GM12891 (cell line): ENCODE measurements at regions not wholly inside any gene's neighbourhood (a gene's known extent, or its start where the extent isn't known, plus 50 kb on each side); places are given as distances from the start of the nearest gene placed in this dataset.

Source experiments
- DNase-seq: peaks from one replicate; pipeline ENCODE4 v3.0.0; 2011; ENCODE audit warnings: low spot score; ENCODE audit not compliant: insufficient read length
- FAIRE-seq: peaks from 2 replicates; lab custom pipeline; 2011; peaks lifted over from hg19 to GRCh38; lab: Jason Lieb, UNC
- PAX5 ChIP-seq: IDR thresholded peaks from 2 replicates; pipeline ENCODE4 v1.6.1; 2011; ENCODE audit warnings: low read length, moderate library complexity, mild to moderate bottlenecking; ENCODE audit not compliant: insufficient read depth, severe bottlenecking
- POLR2A ChIP-seq: IDR thresholded peaks from 2 replicates; pipeline ENCODE4 v1.6.1; 2011; ENCODE audit warnings: low read depth, low read length, control low read depth
- POLR2AphosphoS5 ChIP-seq: IDR thresholded peaks from 2 replicates; pipeline ENCODE4 v1.6.1; 2011; ENCODE audit warnings: low read depth, low read length, control low read depth
- POU2F2 ChIP-seq: IDR thresholded peaks from 2 replicates; pipeline ENCODE4 v1.6.1; 2011; ENCODE audit warnings: low read depth, mild to moderate bottlenecking, control low read depth, low read length, moderate library complexity
- SPI1 ChIP-seq: IDR thresholded peaks from 2 replicates; pipeline ENCODE4 v1.6.1; 2011; ENCODE audit warnings: low read depth, low read length, control low read depth
- TAF1 ChIP-seq: IDR thresholded peaks from 2 replicates; pipeline ENCODE4 v1.6.1; 2011; ENCODE audit warnings: low read depth, low read length, control low read depth

DNA sequence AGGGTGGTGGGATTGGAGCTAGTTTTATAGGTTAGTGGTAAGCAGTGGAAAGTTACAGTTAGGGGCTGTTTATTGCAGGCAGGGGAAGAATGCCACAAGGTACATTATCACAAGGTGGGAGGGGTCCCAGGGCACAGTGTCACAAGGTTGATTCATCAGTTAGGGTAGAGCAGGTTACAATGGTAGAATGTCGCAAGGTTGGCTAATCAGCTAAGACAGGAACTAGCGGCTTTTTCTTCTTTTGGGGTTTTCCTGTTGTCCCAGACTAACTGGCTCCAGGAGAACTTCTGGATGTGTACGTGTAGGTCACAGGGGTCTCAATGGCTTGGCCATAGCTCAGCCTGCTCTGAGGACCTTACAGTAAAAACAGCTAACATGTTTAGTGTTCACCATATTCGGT, 1221.1 kb downstream of the SLITRK1 start:
- FAIRE-seq: no peak
- TF ChIP-seq POLR2AphosphoS5 (no peak), POU2F2 (no peak), SPI1 (no peak), POLR2A (no peak), PAX5 (no peak)
- DNase-seq: no peak

DNA sequence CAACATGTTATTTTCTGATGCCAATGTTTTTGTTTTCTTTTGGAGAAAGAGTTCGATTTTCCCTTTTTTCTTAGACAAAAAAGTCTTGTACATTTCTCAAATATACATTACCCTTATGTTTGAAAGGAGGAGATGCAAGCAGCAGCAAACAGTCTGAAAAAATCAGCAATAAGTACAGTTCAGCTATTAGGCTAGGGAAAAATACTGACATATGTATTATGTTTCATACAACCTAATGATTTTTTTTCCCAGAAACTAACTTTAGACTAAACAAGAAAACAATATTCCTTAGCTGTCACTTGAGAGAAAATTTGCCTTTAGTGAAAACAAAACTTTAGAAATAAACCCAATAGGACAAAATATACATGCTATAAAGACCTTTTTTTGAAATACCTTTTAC, 1223.5 kb downstream of the SLITRK1 start:
- TF ChIP-seq TAF1 (no peak), POLR2AphosphoS5 (no peak), SPI1 (no peak), PAX5 (no peak), POU2F2 (no peak), POLR2A (no peak)
- DNase-seq (no peak), FAIRE-seq (no peak)

DNA sequence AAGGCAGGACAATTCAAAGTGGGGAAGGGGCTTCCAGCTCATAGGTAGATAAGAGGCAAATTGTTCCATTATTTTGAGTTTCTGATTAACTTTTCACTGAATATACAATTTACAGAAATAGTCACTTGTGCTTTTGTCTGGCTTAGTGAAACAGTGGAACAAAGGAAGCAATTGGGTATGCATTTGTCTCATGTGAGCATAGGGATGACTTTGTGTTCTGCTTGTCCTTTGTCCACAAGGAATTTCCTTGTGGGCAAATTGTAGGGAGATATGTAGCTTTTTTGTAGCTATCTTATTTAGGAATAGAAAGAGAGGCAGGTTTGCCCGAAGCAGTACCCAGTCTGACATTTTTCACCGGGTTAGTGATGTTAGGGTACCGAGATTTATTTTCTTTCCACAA, 1224.8 kb downstream of the SLITRK1 start:
- no peak for FAIRE-seq
- TF ChIP-seq PAX5 (no peak), POLR2A (no peak), POU2F2 (no peak), POLR2AphosphoS5 (no peak), SPI1 (no peak), TAF1 (no peak)
- no peak for DNase-seq

DNA sequence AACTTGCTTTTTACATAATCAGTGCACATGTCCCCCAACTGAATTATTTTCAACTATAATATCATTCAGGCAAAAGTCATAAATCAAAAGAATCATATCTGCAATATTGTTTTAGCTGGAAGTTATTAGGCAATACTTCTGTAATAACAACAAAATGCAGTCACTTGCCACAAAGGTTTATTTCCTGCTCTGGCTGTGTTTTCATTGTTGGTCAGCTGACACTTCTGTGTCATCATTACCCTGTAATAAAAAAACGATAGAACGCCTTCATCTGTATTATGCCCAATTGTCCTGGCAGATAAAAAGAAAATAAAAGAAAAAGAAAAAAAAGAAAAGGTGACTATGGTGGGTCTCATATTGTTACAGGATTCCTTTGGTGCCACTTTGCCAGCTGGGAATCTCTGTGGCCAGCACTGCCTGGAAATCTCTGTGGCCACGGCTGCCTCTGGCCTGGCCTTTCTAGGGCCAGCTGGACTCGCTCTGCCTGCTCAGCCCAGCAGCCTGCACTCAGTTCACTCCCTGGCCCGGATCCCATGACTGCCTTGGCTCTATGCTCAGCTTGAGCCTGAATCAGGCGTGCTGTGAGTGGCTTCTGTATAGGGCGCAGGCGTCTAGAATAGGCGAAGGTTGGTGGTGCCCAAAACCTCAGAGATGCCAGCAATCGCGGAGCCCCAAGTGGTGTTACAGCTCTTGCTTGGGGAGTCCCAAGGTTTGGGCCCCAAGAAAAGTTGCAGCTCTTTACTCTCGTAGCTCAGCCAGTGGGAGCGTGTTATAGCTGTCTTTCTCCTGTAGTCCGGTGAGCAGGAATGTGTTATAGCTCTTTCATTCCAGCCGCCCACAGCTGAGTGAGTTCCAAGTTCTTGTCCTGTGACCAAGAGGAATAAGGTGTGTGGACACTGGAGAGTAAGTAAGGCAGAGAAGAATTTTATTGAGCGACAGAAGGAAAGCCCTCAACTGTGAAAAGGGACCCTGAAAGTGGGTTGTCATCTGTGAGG, 1227.1 kb downstream of the SLITRK1 start:
- no peak for DNase-seq
- FAIRE-seq: no peak
- no peak for TF ChIP-seq PAX5
- TF ChIP-seq TAF1: no peak
- TF ChIP-seq POU2F2: no peak
- TF ChIP-seq POLR2AphosphoS5: no peak
- TF ChIP-seq SPI1: no peak
- TF ChIP-seq POLR2A: no peak

DNA sequence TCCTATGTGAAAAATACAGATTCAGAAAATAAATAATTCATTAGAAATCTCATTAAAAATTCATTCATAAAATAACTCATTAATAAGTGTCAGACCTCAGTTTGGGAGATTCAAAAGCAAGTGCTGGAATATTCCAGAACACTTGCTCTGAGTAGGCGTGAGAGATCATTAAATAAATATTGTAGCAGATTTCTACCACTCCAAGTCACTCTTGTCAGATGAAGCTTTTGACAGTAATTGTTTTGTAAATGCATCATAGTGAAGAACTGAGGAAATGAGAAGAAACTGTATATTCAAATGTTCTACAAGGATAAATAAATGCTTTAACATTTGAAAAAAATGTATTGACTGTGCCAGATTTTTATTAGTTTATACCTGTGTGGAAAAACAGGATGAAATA, 1228.1 kb downstream of the SLITRK1 start:
- no peak for DNase-seq
- TF ChIP-seq POLR2AphosphoS5: no peak
- TF ChIP-seq POLR2A: no peak
- TF ChIP-seq TAF1: no peak
- no peak for TF ChIP-seq PAX5
- no peak for TF ChIP-seq POU2F2
- TF ChIP-seq SPI1: no peak
- FAIRE-seq: no peak

DNA sequence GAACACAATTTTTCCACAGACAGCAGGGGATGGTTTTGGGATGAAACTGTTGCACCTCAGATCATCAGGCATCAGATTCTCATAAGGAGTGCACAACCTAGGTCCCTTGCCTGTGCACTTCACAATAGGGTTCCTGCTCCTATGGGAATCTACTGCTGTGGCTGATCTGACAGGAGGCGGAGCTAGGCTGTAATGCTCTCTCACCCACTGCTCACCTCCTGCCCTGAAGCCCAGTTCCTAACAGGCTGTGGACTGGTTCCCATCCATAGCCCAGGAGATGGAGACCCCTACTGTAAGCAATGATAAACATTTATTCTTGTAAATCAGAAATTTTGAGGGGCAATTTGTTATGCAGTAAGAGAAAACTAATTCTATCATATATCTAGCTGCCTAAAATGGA, 1234.7 kb downstream of the SLITRK1 start:
- no peak for TF ChIP-seq POU2F2
- TF ChIP-seq SPI1: no peak
- TF ChIP-seq TAF1: no peak
- no peak for TF ChIP-seq POLR2A
- no peak for TF ChIP-seq PAX5
- TF ChIP-seq POLR2AphosphoS5: no peak
- DNase-seq (no peak), FAIRE-seq (no peak)

DNA sequence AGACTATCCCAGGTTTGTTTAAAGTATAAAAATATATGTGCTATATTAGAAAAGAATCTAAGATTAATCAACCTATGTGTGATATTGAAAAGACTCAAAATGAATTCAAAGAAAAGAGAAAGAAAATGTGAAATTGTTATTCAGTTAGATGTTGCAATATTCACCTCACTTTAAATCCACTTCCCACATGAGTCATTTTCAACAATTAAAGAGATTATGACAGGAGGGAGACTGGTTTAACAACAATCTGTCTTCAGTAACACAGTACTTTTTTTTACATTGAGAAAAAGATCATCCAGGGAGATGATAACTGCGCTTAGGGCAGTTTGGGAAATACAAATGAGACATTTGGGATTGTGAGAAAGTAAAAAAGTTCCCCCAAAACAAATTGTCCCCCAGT, 1246.2 kb downstream of the SLITRK1 start:
- TF ChIP-seq SPI1 (no peak), POLR2A (no peak), PAX5 (no peak), TAF1 (no peak), POLR2AphosphoS5 (no peak), POU2F2 (no peak)
- DNase-seq (no peak), FAIRE-seq (no peak)

DNA sequence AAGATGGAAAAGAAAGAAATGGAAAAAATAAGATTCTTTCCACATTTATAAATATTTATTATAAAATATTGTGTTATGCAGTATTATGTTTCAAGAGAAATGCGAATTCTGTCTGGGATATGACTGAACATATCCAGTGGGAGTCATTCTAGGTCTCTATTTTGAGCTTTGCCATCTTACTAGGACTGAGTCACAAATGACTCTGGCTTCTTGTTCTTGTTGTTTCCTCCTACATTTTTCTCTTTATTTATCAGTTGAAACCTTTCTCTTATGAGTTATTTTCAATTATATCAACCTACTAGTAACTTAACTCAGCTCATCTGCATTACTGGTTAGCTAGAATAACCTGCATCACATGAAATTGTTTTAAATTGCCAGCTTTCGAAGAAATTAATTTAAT, 1247.3 kb downstream of the SLITRK1 start:
- DNase-seq (no peak), FAIRE-seq (no peak)
- TF ChIP-seq TAF1 (no peak), POLR2A (no peak), SPI1 (no peak), POLR2AphosphoS5 (no peak), PAX5 (no peak), POU2F2 (no peak)

DNA sequence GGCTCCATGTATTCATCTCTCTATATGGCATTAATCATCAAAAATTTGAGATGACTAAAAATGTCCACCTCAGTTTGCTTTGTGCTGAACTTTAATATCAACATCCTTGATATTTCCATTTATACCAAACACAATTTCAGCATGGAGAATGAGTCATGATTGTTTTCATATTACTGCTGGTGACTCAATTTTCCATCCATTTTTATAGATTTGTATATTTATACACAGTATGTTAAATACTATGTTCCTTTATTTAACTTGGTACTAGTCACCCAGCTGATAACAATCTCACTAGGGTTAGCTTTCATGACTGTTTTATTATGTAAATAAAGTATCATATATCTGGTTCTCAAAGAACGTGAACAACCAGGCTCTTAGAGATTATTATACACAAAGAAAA, 1255.1 kb downstream of the SLITRK1 start:
- FAIRE-seq (no peak), DNase-seq (no peak)
- TF ChIP-seq POLR2AphosphoS5 (no peak), POU2F2 (no peak), PAX5 (no peak), SPI1 (no peak), TAF1 (no peak), POLR2A (no peak)

DNA sequence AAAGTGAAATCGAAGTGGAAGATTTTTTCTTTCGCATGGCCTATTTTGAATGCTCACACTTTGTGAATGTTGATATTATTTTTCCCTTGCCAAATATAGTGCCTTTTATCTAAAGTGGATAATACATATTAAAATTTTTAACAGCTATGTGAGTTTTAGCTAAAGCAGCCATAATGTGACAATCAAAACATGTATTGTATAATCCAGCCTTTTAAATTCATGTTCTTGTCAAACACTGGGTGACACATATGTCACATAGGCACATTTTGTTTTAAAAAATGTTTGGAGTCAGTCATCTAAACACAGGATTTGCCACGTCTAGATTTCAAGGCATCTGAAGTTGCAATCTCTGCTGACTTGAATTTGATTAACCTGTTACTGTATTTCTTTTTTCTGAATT, 1256.6 kb downstream of the SLITRK1 start:
- no peak for FAIRE-seq
- TF ChIP-seq PAX5 (no peak), POLR2A (no peak), TAF1 (no peak), SPI1 (no peak), POU2F2 (no peak), POLR2AphosphoS5 (no peak)
- DNase-seq: no peak
